ENCODE measurements at regions not wholly inside any gene's neighbourhood (a gene's known extent, or its start where the extent isn't known, plus 50 kb on each side); places are given as distances from the start of the nearest gene placed in this dataset.

DNA sequence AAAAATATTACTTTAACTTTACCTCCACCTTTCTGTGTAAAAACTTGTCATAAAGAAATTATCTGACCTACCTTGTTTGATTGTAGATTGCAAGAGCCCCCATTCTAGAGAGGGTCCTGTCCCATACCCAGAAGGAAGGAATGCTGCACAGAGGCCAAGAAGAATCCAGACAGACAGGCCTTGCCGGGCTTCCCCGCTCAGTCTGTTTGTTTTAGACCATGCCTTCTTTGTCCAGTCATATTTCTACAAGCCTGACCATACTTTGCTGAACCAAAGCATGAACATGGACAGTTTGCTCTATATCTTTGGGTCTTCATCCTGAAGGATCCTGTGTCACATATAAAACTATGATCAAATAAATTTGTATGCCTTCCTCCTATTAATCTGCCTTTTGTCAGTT lies 95.8 kb upstream of the MYCBP2 start:
- DNase-seq: no peak

DNA sequence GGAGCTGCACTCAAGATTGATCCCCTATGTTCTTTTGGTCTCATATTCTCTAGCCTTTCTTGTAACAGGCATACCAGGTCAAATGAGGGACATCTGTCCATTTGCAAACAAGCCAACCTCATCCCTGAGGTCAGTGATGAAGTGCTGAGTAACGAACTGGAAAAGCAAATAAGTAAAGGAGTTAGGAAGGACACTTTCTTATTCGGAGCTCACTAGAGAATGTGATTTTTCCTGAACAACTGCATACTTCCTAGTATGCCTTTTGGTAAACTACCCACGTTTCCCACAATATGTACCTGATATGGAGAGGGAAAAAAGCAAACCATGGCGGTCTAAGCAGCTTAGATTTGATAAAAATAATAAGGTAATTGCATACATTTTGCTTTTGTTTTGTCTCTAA lies 91.0 kb upstream of the MYCBP2 start:
- DNase-seq: no peak

DNA sequence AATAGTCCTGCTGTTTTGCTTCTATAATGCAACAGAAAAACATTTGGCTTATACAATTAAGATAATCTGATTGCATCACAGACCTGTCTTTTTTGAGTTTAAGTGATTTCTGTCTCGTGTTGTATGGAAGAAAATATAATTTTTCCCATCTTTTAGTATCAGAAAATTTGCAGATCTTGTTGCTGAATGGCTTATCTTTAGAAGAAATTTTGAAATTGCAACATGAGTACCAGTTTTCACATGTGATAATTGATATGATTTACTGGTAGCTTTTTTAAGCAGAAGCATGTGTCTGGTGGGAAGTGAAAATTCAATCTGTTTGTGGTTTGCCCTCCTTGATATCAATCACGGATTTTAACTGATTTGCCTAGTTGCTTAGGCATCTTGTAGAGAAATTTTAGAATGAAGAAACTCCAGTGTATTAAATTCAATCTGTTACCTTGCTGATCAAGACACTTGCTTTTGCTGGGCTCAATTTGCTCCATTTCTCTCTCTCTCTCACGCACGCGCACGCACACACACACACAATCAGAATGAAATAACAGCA lies 89.8 kb upstream of the MYCBP2 start:
- DNase-seq: no peak

DNA sequence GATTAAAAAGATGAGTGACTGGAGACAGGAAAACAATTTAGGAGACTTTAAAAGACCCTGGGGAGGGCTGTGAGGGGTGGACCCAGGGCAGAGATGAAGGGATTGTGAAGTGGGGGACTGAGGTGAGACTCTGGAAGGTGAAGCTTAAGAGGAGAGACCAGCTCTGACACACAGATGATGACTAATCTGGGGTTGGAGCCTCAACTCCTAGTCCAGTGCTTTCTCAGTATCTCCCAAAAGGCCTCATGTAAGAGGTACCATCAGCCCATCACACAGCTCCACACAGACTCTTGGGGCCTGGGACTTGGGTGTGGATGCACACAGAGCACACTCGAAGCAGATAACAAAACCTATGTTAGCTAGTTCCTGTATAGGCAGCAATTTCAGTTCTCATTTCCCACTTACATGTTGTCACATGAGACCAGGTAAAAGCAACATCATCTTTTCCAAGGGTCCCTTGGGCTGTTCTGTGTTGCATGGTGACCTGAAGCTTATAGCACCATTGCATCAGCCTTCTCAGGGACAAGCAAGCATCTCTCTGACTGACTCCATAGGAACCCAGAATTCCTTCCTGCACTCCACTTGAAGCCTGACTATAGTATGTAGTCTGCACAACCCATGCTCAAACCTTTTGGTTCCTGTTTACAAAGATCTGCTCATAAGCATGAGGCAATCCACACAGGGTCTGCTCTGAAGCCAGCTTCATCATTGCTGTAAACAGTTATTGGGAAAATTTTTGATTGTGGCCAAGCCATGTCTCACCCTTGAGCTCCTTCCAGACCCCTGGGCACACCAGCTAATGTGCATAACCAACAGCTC lies 88.6 kb upstream of the MYCBP2 start:
- no peak for DNase-seq

DNA sequence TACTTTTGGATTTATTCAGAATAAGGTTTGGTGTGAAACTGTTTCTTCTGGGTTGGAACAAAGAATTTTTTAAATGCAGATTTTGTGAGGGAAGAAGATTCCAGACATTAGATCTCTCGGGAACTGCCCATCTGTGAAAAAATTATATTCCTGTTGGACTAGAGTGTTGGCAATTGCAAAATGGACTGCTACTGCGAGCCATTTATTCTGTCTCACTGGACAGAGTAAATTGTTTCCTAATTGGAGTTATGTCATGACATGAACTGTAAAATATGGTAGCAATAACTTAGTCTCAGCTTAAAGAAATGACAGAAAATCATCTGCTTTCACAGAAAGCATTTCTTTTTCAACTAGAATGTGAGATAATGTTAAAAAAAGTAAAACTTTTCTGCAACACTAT lies 86.0 kb upstream of the MYCBP2 start:
- no peak for DNase-seq

DNA sequence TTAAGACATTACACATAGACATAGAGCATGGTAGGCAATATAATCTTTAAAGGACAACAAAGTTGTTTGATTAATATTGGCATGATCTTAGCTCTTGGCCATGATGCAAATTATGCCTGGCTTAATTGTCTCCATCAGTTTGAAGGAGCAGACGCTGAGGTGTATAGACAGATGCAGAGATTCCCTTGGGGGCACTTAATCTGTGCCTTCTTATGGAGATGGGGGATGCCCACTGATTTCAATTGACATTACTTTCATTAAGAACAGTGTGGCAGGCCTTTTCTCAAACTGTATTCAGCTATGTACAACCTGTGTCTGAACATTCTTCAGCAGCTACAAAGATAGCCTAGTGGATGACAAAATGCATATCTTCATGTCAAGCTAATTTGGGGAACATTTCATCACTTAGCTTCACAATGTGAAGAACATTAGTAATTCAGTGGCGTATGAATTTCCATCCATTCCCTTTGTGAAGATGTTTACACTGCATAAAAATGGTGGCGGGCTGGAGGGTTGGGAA lies 85.3 kb upstream of the MYCBP2 start:
- DNase-seq: no peak

DNA sequence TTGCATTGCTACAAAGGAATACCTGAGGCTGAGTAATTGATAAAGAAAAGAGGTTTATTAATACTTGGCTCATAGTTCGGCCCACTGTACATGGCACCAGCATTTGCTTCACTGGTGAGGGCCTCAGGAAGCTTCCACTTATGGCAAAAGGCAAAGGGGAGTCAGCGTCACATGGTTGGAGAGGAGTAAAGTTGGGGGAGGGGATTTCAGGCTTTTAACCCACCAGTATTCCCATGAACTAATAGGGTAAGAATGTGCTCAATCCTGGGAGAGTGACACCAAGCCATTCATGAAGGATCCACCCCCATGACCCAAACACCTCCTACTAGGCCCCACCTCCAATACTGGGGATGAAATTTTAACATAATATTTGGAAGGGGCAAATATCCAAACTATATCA lies 82.5 kb upstream of the MYCBP2 start:
- DNase-seq: no peak

DNA sequence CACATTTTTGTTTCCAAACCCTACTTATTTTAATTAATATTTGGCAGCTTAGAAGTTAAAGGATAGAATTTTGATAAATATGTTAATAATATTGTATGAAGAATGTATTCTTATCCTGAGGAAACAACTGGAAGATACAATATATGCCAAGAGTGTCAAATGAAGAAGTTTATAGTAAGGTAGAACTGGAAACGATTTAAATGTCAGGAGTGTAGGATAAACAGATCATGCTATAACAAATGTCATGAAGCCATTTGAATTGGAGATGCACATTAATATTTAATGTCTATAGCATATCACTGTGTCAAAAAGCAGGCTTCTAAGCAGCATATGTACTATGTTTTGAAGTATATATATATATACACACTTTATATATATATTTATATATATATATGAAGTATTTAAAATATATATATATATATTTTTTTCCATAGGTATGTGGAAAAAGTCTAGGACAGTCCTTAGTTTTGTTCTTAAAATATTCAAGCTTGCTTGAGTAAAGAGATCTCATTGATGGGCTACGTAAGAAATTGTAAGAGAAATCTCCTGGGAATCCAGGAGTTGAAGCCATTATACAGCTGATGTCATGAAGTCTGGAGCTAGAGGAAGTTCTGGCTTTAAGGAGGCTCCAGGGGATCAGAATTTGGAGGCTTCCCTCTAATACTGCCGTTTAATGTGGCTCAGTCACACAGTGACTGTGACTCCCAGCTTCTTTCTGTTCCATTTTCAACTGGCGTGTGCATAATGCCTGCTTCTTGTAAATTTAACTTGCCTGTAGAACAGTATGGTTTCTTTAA lies 79.9 kb upstream of the MYCBP2 start:
- no peak for DNase-seq

DNA sequence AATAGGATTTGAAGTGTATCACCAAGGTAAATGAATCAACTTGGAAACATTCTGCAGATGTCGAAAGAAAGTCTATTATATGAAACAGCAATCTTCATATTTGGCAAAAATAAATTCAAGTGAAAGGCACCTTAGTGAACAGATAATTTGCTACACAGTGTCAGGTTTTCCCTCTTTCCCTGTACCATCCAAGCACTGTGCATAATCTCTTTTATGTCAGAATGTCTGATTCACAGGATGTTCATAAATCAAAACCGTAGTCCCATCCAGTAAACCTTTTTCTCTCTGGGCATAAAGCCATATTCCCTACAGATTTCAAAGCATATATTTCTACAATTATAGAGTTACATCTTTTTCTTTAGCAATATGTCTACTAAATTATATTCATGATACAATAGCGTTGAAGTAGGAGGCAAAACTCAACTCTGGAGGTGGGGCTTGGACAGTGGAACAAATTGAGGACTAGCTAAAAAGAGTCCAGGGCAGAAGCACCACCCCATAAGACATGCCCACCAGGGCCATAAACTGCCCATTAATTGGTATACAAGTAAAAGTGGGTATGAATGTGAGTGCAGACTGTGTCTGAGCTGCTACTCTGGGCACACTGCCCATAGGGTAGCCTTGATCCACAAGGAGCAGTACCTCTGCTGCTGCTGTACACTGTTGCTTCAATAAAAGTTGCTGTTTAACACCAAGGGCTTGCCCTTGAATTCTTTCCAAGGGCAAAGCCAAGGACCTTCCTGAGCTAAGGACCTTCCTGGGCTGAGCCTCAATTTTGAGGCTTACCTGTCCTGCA lies 72.1 kb upstream of the MYCBP2 start:
- no peak for DNase-seq

DNA sequence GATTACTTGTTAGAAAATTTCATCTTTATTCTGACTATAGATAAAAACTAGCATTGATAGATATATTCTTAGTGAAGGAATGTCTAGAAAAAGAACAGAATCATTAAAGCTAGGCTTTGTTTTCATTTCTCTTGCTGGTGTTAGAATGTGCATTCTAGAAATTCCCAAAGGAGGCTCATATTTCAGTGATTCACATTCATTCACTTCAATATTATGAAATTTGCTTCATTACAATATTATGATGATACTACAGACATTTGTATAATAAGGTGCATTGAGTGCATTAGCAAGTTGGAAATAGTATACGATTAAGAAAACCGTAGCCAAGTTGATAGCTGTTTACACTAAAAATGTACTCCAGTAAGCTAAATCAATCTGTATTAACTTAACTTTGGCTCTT lies 70.7 kb upstream of the MYCBP2 start:
- peak; percentile 48 for DNase-seq

DNA sequence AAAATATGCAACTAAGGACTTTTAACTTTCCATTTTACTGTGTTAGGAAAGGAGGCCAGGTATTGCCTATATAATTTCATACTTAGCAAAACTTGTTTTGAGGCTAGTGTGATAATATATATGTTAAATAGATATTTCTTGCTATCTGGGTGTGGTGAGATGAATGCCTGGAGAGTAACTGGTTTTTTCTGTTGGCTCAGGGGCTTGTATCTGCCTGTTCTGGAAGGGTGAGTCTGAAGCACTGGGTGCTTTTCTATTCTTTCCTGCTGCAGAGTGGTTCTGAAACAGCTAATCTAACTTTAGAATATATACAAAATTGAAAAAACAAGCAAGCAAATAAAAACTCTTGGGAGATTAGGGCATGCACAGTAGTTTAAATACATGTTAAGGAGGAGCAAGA lies 64.6 kb upstream of the MYCBP2 start:
- no peak for DNase-seq

DNA sequence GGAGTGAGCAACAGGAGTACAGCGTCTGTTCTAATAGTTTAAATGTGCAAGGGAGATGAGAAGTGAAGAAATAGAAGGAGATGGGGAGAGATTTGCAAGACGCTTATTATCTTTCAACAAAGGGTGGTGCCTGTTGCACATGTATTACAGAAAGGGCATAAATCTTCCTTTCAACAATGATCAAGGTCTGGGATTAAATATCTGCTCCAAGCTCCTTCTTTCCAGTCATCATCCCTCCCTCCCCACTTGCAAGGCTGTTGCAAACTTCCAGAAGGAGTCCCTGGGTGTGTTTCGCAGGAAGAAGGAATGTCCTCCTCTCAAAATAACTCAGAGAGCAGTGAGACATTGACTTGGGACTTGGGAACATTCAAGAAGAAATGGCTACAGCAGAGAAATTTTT lies 63.5 kb upstream of the MYCBP2 start:
- DNase-seq: no peak

DNA sequence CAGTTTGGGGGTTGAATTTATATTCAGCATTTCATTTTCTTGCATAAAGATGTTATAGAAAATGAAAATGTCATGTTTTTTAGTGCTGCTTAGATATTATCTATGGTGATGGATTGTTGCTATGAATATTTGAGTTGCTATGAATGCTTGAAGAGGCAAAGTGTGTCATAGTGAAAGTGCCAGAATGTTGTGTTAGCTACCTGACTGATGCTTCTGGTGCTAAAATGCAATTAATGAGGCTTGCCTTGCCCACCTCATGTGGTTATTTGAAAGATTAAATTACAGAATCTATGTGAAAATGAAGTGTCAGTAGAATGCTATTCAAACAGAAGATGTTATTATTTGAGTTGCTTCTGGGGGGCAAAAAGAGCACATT lies 62.7 kb upstream of the MYCBP2 start:
- DNase-seq: no peak

DNA sequence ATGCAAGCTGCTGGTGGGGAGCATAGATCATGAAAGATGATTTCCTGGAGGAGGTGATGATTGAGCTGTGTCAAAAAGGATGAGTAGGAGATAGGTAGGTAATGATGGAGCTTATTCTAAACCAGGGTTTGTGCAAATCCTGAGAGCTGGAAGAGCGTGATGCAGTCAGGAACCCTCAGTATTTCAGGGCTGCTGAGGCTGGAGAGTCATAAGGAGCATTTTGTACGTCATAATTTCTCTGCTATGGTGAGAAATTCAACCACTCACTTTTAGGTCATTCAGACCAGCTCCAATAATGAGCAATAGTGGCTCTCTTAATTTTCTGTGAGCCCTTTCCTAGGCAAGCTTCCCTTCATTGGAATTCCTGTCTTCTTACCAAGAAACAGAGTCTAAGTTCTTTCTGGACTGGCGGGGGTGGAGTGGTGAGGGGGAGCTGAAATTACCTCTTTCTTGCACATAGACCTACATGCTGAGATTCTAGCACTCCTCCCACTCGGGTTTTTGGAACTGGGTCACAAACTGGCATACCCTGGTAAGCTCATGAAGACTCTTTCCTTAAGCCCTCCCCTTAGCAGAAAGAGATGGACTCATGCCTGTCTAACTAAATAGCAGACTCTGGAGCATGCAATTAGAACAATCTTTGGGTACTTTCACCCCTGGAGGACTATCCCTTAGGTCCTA lies 62.2 kb upstream of the MYCBP2 start:
- no peak for DNase-seq

DNA sequence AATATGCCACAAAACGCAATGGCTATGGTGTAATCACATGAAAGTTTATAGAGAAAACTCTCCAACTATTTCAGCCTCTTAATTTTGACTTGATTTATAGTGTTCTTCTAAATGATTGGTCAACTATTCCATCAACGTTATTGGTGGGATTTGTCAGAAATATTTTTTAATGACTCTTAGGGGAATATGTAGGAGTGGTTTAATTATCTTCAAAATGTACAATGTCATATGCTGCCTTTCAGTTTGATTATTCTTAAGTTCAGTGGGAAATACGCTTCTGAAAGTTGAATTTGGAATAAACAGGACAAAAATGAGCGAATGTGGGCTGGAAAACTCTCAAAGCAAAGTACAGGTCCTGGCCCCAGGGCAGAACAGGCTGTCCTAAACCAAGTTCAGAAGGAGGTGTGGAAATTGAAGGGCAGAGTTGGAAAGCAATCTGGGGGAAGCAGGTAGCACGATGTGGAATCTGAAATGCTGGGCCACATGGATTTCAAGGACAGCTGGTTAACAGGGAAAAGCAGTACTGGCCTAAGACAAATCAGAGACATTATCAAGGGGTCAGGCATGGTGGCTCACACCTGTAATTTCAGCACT lies 60.8 kb upstream of the MYCBP2 start:
- no peak for DNase-seq

DNA sequence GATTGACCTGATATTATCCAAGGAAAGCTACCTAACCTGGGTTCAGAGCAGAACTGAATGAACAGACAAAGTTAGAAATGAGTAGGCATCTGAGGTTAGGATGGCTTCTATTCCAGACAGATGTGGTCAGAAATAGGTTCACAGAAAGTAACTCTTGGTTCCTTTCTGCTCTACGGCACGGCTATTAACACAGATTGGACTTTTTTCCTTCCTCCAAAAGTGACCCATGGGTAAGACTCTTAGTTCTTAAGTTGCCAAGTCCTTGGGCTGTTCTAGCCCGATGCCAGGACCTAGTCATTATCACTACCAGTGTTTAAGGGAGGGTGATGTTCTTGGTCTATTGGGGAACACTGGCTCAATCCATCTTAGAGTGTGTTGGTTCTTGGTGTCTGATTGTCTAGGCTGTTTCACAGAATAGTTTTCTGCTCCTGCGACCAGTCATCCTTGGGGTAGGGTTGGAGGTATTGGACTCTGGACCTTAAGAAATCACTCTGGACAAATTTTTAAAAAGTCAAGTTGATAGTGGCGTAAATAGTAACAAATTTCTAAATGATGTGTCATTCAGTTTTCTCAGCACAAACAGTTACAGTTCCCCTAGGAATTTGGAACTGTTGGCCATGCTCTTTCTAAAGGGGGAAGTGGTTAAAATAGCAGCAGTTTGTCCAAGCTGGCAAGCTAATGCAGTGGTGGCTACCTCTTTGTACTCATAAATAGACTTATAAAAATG lies 60.1 kb upstream of the MYCBP2 start:
- DNase-seq: peak; percentile 89

DNA sequence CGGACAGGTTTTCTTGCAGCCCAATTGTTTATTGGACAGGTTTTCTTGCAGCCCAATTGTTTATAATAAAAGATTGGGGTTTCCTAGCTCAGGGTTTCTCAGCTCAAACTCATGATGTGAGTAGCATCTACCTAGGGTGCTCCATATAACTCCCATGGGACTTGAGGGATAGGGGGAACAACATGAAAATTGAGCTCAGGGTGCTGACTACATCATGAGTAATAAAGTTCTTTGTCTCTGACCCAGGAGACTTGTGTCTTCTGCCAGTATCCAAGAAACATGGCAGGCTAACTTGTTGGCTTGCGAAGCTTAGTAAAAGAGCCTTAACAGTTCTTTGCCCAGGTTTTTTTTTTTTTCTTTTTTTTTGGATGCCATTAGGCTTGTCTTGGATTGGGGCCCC lies 59.2 kb upstream of the MYCBP2 start:
- DNase-seq: peak; percentile 50

DNA sequence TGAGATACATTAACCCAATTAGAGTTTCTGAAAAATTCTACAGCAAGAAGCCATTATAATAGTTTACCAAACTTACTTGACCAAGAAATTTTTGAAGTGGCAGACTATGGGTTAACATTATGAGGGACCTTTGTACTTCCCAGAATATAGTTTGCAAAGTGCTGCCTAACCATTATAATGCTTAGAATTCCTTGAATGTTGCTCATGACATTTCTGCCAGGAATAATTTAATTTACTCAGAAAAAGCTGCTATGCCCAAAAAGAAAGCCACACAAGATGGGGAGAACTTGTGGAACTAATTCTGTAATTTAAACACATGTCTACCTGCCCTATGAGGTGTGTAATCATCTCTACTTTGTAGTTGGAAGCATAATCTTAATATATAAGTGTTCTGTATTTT lies 58.1 kb upstream of the MYCBP2 start:
- DNase-seq: peak; percentile 23

DNA sequence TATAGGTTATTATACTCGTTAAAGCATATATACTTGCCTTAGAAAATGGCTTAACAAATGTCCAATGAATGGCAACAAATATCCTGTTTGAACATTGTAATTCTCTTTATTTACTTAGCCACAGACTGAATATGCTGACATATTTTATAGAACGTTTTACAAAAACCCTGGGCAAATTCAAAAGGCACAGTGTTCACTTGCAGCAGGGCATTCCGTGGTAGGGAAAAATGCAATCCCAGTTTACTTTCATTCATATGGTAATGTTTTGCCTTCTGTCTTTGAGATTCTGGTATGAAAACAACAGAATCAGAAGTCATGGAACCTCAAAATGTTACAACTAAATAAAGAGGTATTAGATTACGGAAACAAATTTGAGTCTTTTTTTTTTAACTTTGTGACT lies 56.2 kb upstream of the MYCBP2 start:
- no peak for DNase-seq

DNA sequence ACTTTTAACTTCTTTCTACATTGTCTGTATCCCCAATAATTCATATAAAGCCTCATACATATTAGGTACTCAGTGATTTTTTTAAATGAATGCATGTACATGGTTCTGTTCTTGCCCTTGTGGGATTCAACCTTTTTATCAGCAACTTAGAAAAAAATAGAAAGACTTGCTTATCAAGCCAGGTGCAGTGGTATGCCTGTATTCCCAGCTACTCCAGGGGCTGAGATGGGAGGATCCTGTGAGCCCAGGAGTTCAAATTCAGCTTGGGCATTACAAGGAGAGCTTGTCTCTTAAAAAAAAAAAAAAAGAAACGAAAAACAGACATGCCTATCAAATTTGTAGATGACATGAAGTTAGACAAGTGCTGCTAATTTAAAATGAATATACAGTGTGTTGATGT lies 54.2 kb upstream of the MYCBP2 start:
- no peak for DNase-seq

DNA sequence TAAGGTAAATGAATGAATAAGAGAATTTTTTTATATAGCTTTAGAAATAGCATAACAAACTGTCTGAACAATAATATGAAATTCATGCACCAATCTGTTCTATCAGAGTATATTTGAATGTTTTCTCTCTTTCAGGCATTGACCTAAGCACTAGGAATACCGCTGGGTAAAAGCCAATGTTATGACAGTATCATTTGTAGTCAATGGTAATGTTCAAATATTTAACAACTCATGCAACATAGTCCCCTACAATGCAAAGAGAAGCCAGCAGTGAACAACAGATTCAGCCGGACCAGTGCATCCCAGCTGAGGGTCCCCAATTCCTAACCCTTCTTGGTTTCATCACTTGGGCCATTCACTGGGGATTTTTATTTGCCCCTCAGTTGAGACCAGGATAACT lies 52.6 kb upstream of the MYCBP2 start:
- no peak for DNase-seq
